Heart right ventricle (tissue), 16 donors: ENCODE measurements at regions not wholly inside any gene's neighbourhood (a gene's known extent, or its start where the extent isn't known, plus 50 kb on each side); places are given as distances from the start of the nearest gene placed in this dataset.

ENCODE experiments used
- ATAC-seq, 8 donors: fragments of 200-7000 bp; cut with Tn5 transposase; one replicate each; pipeline ENCODE4 v1.9.1; 2020; ENCODE audit warnings: mild to moderate bottlenecking in 8 of 8, moderate library complexity in 8 of 8, moderate number of reproducible peaks in 1 of 8
- DNase-seq, 2 donors: peaks; one replicate each; pipeline ENCODE4 v3.0.0-alpha.2; 2020
- H3K27ac ChIP-seq, 10 donors: fragments of 200-600 bp; sonication (generic) in 2 of 10; one replicate each; pipeline versions ENCODE4 v1.5.0 to v1.8.0; 2020 to 2022; ENCODE audit warnings: mild to moderate bottlenecking in 3 of 10
- H3K27me3 ChIP-seq, 7 donors: fragments of 200-600 bp; one replicate each; pipeline ENCODE4 v1.8.0; 2021 to 2022; ENCODE audit warnings: mild to moderate bottlenecking in 2 of 7
- H3K36me3 ChIP-seq, 9 donors: fragments of 200-600 bp; sonication (generic) in 1 of 9; one replicate each; pipeline versions ENCODE4 v1.5.0 to v1.8.0; 2020 to 2022; ENCODE audit warnings: mild to moderate bottlenecking in 2 of 9
- H3K4me1 ChIP-seq, 9 donors: fragments of 200-600 bp; sonication (generic) in 1 of 9; one replicate each; pipeline versions ENCODE4 v1.5.0 to v1.8.0; 2020 to 2022; ENCODE audit warnings: mild to moderate bottlenecking in 4 of 9
- H3K4me3 ChIP-seq, 10 donors: fragments of 200-600 bp; sonication (generic) in 2 of 10; one replicate each; pipeline versions ENCODE4 v1.5.0 to v1.8.0; 2020 to 2022; ENCODE audit warnings: mild to moderate bottlenecking in 7 of 10, moderate library complexity in 2 of 10
- H3K9me3 ChIP-seq, 11 donors: fragments of 200-600 bp in 10 of 11; sonication (generic) in 2 of 11; one replicate each; pipeline versions ENCODE4 v1.5.0 to v1.8.0; 2013 to 2022; ENCODE audit warnings: mild to moderate bottlenecking in 2 of 11, control low read depth in 1 of 11, moderate library complexity in 1 of 11
- CTCF ChIP-seq, 9 donors: fragments of 200-600 bp; sonication (generic) in 2 of 9; IDR thresholded peaks; one replicate each; pipeline versions ENCODE4 v1.5.0 to v1.8.0; 2021 to 2022; ENCODE audit warnings: antibody characterized with exemption in 9 of 9, mild to moderate bottlenecking in 5 of 9, moderate library complexity in 1 of 9
- WGBS, 2 donors: extraction: QIAGEN DNeasy Blood & Tissue Kit; methylation state at CpG; one replicate each; pipeline ENCODE4 v1.1.7; 2013; ENCODE audit warnings: inconsistent platforms in 1 of 2; 5-methylcytosine and 5-hydroxymethylcytosine counted together
- intact Hi-C, 10 donors: fragments of 100-400 bp; cut with DNase I; formaldehyde crosslinking; loops; one replicate each; pipeline versions ENCODE4 v1.11.1 to v1.14.2; 2022
- donor health status: Arrhythmogenic right ventricular cardiomyopathy.
- donor health status: ischemic (EF 13 %, LVEDD 7.1; RV severe dilation, severe dysfunction).
- donor health status: healthy with polysubstance abuse.
- donor health status: DM: no; HTN: yes; CAD: no.
- donor health status: DM: no; HTN: no; CAD: no.
- donor health status: ischemic (EF 25% LVEDD 6.9; RV normal size, moderate dysfunction).
- donor health status: ischemic (EF 25% LVEDD 5.7; RV mildly dilated, moderate dysfunction).
- donor health status: healthy.
- donor health status: DM: yes; HTN: yes; CAD: no.
- donor health status: Ischemic cardiomyopathy.
- donor health status: ischemic (EF 35%, LVEDD 5.7; RV mildly dilated, moderate dysfunction).
- donor health status: nonischemic (EF 11% LVEDD 7.7; RV severe dilation, severe dysfunction).
- donor health status: DM: yes; HTN: yes; CAD: no.
- donor health status: PGD.
- donor health status: ischemic (EF 29% LVEDD 5.4; RV normal size, mild dysfunction).
- donor health status: nonischemic (EF 23%, LVEDD 6.1; RV moderate dilation, normal function).

GRCh38 chr13:109361562-109362289 lies 424.7 kb downstream of the IRS2 start:
- H3K4me3 ChIP-seq: no peak overlapping the region
- H3K27ac ChIP-seq: no peak overlapping the region
- intact Hi-C loops: no loop called here
- H3K36me3 ChIP-seq: no peaks in the 10 kb centered on the region
- DNase-seq (no peak), ATAC-seq (no peak)
- WGBS, 2 donors: 73 to 83% methylated on average over 11 of the region's 11 CpGs
- TF ChIP-seq CTCF (IDR thresholded peaks at IDR 0.05): no peak
- H3K4me1 ChIP-seq: peaks cover 0 to 5% (median 0%) of the 10 kb centered on the region in 9 donors
- peaks cover 0 to 6% (median 0%) of the 10 kb centered on the region in 11 donors for H3K9me3 ChIP-seq
- H3K27me3 ChIP-seq: peaks cover 0 to 3% (median 0%) of the 10 kb centered on the region in 7 donors

DNA sequence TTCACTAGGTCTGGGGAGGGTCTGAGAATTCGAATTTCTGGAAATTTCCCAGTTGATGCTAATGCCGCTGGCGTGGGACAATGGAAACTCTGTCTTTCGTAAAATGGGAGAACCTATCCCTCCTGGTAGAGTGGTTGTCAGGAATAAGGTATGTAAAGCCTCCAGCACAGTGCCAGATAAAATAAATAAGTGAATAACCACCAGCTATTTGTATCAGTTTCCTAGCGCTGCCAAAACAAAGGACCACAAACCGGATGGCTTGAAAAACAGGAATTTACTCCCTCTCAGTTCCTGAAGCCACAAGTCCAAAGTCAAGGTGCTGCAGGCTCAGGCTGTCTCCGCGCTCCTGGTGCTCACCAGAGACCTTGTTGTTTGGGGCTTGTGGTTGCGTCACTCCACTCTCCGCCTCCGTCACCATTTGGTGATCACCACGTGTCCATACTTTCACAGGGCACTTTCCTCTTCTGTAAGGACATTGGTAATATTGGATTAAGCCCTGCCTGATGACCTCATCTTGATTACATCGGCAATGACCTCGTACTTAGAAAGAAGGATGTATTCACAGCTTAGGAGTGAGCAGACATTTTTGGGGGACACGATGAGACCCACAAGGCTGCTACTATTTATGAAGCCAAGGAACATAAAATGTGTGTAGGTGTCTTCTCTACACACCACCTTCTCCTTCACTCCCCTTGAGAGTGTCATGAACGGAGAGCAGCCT lies 428.5 kb downstream of the IRS2 start:
- H3K27me3 ChIP-seq: no peaks in the 10 kb centered on the region
- no peak overlapping the region for H3K27ac ChIP-seq
- no peaks in the 10 kb centered on the region for H3K9me3 ChIP-seq
- H3K4me1 ChIP-seq: peaks cover 0 to 5% (median 0%) of the 10 kb centered on the region in 9 donors
- WGBS, 2 donors: 87 to 89% methylated on average over 16 of the region's 16 CpGs
- no peak for DNase-seq
- intact Hi-C loops: no loop called here
- no peak overlapping the region for H3K4me3 ChIP-seq
- TF ChIP-seq CTCF (IDR thresholded peaks at IDR 0.05): no peak
- H3K36me3 ChIP-seq: no peaks in the 10 kb centered on the region
- ATAC-seq: no peak

DNA sequence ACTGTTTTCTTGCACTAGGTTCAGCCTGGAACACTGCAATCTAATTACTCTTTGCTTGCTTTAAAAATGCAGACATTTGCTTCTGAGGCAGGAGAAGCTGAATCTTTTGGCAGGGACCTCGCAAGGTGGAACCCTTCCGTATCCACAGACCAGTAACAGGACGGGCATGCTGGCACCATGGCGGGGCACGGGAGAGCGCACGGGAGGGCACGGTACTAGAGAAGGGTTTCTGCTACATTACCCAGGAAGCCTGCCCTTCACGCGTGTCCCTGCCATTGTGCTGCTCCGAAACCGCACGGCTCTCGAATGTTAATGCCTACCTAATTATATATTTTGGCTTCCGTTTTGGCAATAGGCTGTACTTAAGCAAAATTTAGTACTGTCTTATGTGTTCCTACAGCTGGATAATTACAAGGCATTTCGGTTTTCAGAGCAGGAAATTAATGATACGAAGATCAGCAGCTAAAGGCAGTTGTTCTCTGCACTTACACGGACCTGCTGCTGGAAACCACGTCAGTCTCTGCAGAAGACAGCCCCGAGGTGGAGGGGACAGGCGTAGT lies 430.4 kb downstream of the IRS2 start:
- Histone ChIP-seq H3K27me3 (no peaks in the 10 kb centered on the region), H3K9me3 (no peaks in the 10 kb centered on the region), H3K36me3 (no peaks in the 10 kb centered on the region), H3K4me3 (no peak overlapping the region), H3K27ac (no peak overlapping the region), H3K4me1 (no peaks in the 10 kb centered on the region)
- DNase-seq: no peak
- no peak for TF ChIP-seq CTCF (IDR thresholded peaks at IDR 0.05)
- no peak for ATAC-seq
- intact Hi-C loops: no loop called here
- WGBS, 2 donors: 89 to 93% methylated on average over 21 of the region's 21 CpGs

DNA sequence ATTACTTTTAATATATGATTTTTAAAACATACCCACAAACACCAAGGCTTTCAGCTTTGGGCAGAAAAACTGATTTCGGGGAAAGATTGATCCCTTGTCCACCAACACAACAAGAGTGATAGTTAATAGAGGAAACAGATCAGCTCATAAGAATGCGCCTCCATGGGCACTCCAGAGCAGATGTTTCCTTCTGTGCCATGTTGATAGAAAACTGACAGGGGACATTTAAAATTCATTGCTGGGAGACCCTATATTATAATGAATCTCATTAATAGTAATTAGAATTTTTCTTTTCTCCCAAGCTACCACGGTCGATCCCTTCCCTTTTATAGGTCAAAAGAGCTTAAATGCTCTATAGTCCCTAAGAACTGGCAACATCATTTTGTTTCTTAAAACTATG lies 431.2 kb downstream of the IRS2 start:
- Histone ChIP-seq H3K9me3 (no peaks in the 10 kb centered on the region), H3K4me1 (no peaks in the 10 kb centered on the region), H3K27ac (no peak overlapping the region), H3K27me3 (no peaks in the 10 kb centered on the region), H3K36me3 (no peaks in the 10 kb centered on the region), H3K4me3 (no peak overlapping the region)
- WGBS, 2 donors: 78 to 82% methylated on average over 4 of the region's 4 CpGs
- no peak for DNase-seq
- no peak for TF ChIP-seq CTCF (IDR thresholded peaks at IDR 0.05)
- ATAC-seq: no peak
- intact Hi-C loops: no loop called here
